SK-N-SH (cell line): ENCODE measurements at regions not wholly inside any gene's neighbourhood (a gene's known extent, or its start where the extent isn't known, plus 50 kb on each side); places are given as distances from the start of the nearest gene placed in this dataset.

Experiments
- CTCF ChIA-PET: fragments of 300-600, 350-600 bp; formaldehyde crosslinking; extraction: SDS; loops from one replicate; lab custom pipeline; 2021; lab: Yijun Ruan, JAX
- POLR2A ChIA-PET: fragments of 350-600 bp; sonication (Branson Sonifier 250); formaldehyde crosslinking; extraction: SDS; loops from one replicate; lab custom pipeline; 2020; ENCODE audit warnings: antibody characterized with exemption, inconsistent platforms; lab: Yijun Ruan, JAX
- DNase-seq: peaks from one replicate; pipeline ENCODE4 v3.0.0; 2012
- H2AFZ ChIP-seq: fragments of 200-600 bp; sonication (generic); 2 replicates; pipeline ENCODE4 v1.8.1; 2016; ENCODE audit warnings: antibody characterized with exemption, mild to moderate bottlenecking, low read depth
- H3F3A ChIP-seq: fragments of 200-600 bp; sonication (generic); replicated peaks from 2 replicates; pipeline ENCODE3; 2016; ENCODE audit warnings: antibody characterized with exemption, mild to moderate bottlenecking; ENCODE audit not compliant: insufficient read depth
- H3K27ac ChIP-seq, 2 experiments: fragments of 200-500 bp in 1 of 2; fragments of 200-600 bp in 1 of 2; sonication (Bioruptor generic) in 1 of 2; sonication (generic), shearing (Covaris generic) in 1 of 2; 2 replicates each; pipeline versions ENCODE4 v1.5.1 to v1.6.1; 2014 to 2016; ENCODE audit warnings: low read depth in 2 of 2, inconsistent platforms in 1 of 2, low read length in 1 of 2, mild to moderate bottlenecking in 1 of 2, mixed read lengths in 1 of 2
- H3K27me3 ChIP-seq: fragments of 200-600 bp; sonication (generic), shearing (Covaris generic); 2 replicates; pipeline ENCODE4 v1.6.1; 2016; ENCODE audit warnings: mixed run types; ENCODE audit not compliant: insufficient read depth
- H3K36me3 ChIP-seq, 2 experiments: fragments of 200-500 bp in 1 of 2; fragments of 200-600 bp in 1 of 2; sonication (Bioruptor generic) in 1 of 2; sonication (generic) in 1 of 2; replicated peaks in 1 of 2; 2 replicates each; pipeline versions ENCODE3 to v1.5.1; 2014 to 2016; ENCODE audit warnings: low read length in 1 of 2, mild to moderate bottlenecking in 1 of 2; ENCODE audit not compliant: insufficient read depth in 2 of 2, control insufficient read depth in 1 of 2
- H3K4me1 ChIP-seq, 2 experiments: fragments of 200-500 bp in 1 of 2; fragments of 200-600 bp in 1 of 2; sonication (Bioruptor generic) in 1 of 2; sonication (generic), shearing (Covaris generic) in 1 of 2; 2 replicates each; pipeline versions ENCODE4 v1.5.1 to v1.6.1; 2014 to 2016; ENCODE audit warnings: low read depth in 1 of 2, low read length in 1 of 2, mixed run types in 1 of 2; ENCODE audit not compliant: insufficient read depth in 2 of 2, control insufficient read depth in 1 of 2
- H3K4me2 ChIP-seq: fragments of 200-600 bp; sonication (generic), shearing (Covaris generic); 2 replicates; pipeline ENCODE4 v1.6.1; 2017; ENCODE audit warnings: mixed run types
- H3K4me3 ChIP-seq, 2 experiments: fragments of 200-500 bp in 1 of 2; fragments of 200-600 bp in 1 of 2; sonication (Bioruptor generic) in 1 of 2; sonication (generic), shearing (Covaris generic) in 1 of 2; 2 replicates each; pipeline versions ENCODE4 v1.5.1 to v1.8.1; 2014 to 2016; ENCODE audit warnings: low read depth in 2 of 2, inconsistent platforms in 1 of 2, low read length in 1 of 2, mild to moderate bottlenecking in 1 of 2, mixed read lengths in 1 of 2, moderate library complexity in 1 of 2
- H3K79me2 ChIP-seq: fragments of 200-600 bp; sonication (generic); 2 replicates; pipeline ENCODE4 v1.8.1; 2017; ENCODE audit warnings: mild to moderate bottlenecking; ENCODE audit not compliant: insufficient read depth
- H3K9ac ChIP-seq: fragments of 200-600 bp; sonication (generic); 2 replicates; pipeline ENCODE4 v1.6.1; 2017; ENCODE audit warnings: mixed run types
- H3K9me2 ChIP-seq: fragments of 200-600 bp; sonication (generic); 2 replicates; pipeline ENCODE4 v1.6.1; 2017; ENCODE audit warnings: mixed run types
- H3K9me3 ChIP-seq: fragments of 200-600 bp; sonication (generic); 2 replicates; pipeline ENCODE4 v1.6.1; 2017; ENCODE audit warnings: mixed run types, mild to moderate bottlenecking, moderate library complexity
- H4K20me1 ChIP-seq: fragments of 200-600 bp; sonication (generic); 2 replicates; pipeline ENCODE4 v1.6.1; 2017; ENCODE audit warnings: mild to moderate bottlenecking, mixed run types; ENCODE audit not compliant: insufficient read depth
- ELF1 ChIP-seq: IDR thresholded peaks from 2 replicates; pipeline ENCODE4 v1.4.0; 2012
- EP300 ChIP-seq, 2 experiments: IDR thresholded peaks; 2 replicates each; pipeline versions ENCODE4 v1.4.0 to v1.6.1; 2012; ENCODE audit warnings: borderline replicate concordance in 1 of 2, low read depth in 1 of 2, low read length in 1 of 2
- EZH2phosphoT487 ChIP-seq: fragments of 200-600 bp; sonication (generic); IDR thresholded peaks from 2 replicates; pipeline ENCODE4 v1.6.1; 2017; ENCODE audit warnings: low read depth, mixed run types, mild to moderate bottlenecking, antibody characterized with exemption, moderate library complexity, borderline replicate concordance
- FOXM1 ChIP-seq: IDR thresholded peaks from 2 replicates; pipeline ENCODE4 v1.4.0; 2012; ENCODE audit warnings: low read depth, mild to moderate bottlenecking
- GABPA ChIP-seq: IDR thresholded peaks from 2 replicates; pipeline ENCODE4 v1.4.0; 2012; ENCODE audit warnings: low read depth, mild to moderate bottlenecking
- GATA2 ChIP-seq: sonication (generic); formaldehyde crosslinking; IDR thresholded peaks from 2 replicates; pipeline ENCODE4 v1.5.0; 2020; ENCODE audit warnings: mild to moderate bottlenecking, missing genetic modification reagents
- IRF3 ChIP-seq: fragments of 150-350 bp; IDR thresholded peaks from 2 replicates; pipeline ENCODE4 v1.6.1; 2016; ENCODE audit warnings: mild to moderate bottlenecking, low read depth, low read length
- JUND ChIP-seq: IDR thresholded peaks from 2 replicates; pipeline ENCODE4 v1.4.0; 2012
- MAX ChIP-seq: IDR thresholded peaks from 2 replicates; pipeline ENCODE4 v1.4.0; 2012; ENCODE audit warnings: low read depth
- MXI1 ChIP-seq: IDR thresholded peaks from 2 replicates; pipeline ENCODE4 v1.6.1; 2012; ENCODE audit warnings: mild to moderate bottlenecking, low read depth, low read length, improper control_type of control experiment
- NRF1 ChIP-seq: IDR thresholded peaks from 2 replicates; pipeline ENCODE4 v1.6.1; 2012; ENCODE audit warnings: low read depth, mild to moderate bottlenecking, low read length
- POLR2AphosphoS5 ChIP-seq: IDR thresholded peaks from 2 replicates; pipeline ENCODE4 v1.6.1; 2012; ENCODE audit warnings: low read depth, low read length
- RAD21 ChIP-seq: IDR thresholded peaks from 2 replicates; pipeline ENCODE4 v1.6.1; 2012; ENCODE audit warnings: mild to moderate bottlenecking, low read length
- RFX5 ChIP-seq: IDR thresholded peaks from 2 replicates; pipeline ENCODE4 v1.6.1; 2012; ENCODE audit warnings: mild to moderate bottlenecking, improper control_type of control experiment, low read length
- RXRA ChIP-seq: IDR thresholded peaks from 2 replicates; pipeline ENCODE4 v1.4.0; 2012; ENCODE audit warnings: low read depth, mild to moderate bottlenecking, borderline replicate concordance
- SIN3A ChIP-seq: IDR thresholded peaks from 2 replicates; pipeline ENCODE4 v1.6.1; 2012; ENCODE audit warnings: low read depth, mild to moderate bottlenecking, low read length, moderate library complexity, borderline replicate concordance
- SMC3 ChIP-seq: IDR thresholded peaks from 2 replicates; pipeline ENCODE4 v1.6.1; 2012; ENCODE audit warnings: low read depth, low read length, improper control_type of control experiment
- TCF12 ChIP-seq: IDR thresholded peaks from 2 replicates; pipeline ENCODE4 v1.4.0; 2012
- TEAD4 ChIP-seq: IDR thresholded peaks from 2 replicates; pipeline ENCODE4 v1.4.0; 2012; ENCODE audit warnings: mild to moderate bottlenecking, borderline replicate concordance; ENCODE audit not compliant: insufficient read depth
- ZBTB33 ChIP-seq: IDR thresholded peaks from 2 replicates; pipeline ENCODE4 v1.4.0; 2012; ENCODE audit warnings: low read depth, borderline replicate concordance
- WGBS: methylation state at CpG from one replicate; pipeline ENCODE4 v1.1.6; 2017; ENCODE audit warnings: low lambda C conversion rate; 5-methylcytosine and 5-hydroxymethylcytosine counted together
- TF ChIP-seq, protein P1 (sequence below): IDR thresholded peaks from 2 replicates; pipeline ENCODE4; 2012
- TF ChIP-seq, protein P2 (sequence below): IDR thresholded peaks from 2 replicates; pipeline ENCODE4 v1.6.1; 2012; ENCODE audit warnings: mild to moderate bottlenecking, low read depth, low read length, moderate library complexity

- ChIA-PET POLR2A (no interaction called here), CTCF (interaction anchor here (1.1 kb wide), 1 partner anchor 29 kb away, joined by 5 read pairs; no protein-coding TSS in a partner anchor)
- Histone ChIP-seq H3K4me2 (no peak overlapping the region), H3K36me3 (no peaks in the 10 kb centered on the region), H4K20me1 (no peaks in the 10 kb centered on the region), H3K9ac (no peak overlapping the region), H3K79me2 (no peaks in the 10 kb centered on the region), H3K9me3 (no peaks in the 10 kb centered on the region), H3F3A (no peaks in the 10 kb centered on the region), H3K27me3 (no peaks in the 10 kb centered on the region), H3K9me2 (no peaks in the 10 kb centered on the region), H2AFZ (no peak overlapping the region), H3K4me1 (no peaks in the 10 kb centered on the region), H3K27ac (no peak overlapping the region), H3K4me3 (no peak overlapping the region)
- 78% methylated on average over 3 of the region's 4 CpGs for WGBS
- no peak for DNase-seq
- no peak for TF ChIP-seq SIN3A
- TF ChIP-seq ELF1: no peak
- no peak for TF ChIP-seq EZH2phosphoT487
- no peak for TF ChIP-seq RXRA
- no peak for TF ChIP-seq RFX5
- TF ChIP-seq EP300 (IDR thresholded peaks at IDR 0.05; ENCODE audit: borderline replicate concordance in 1 of 2, low read depth in 1 of 2, low read length in 1 of 2): no peak
- TF ChIP-seq IRF3: no peak
- TF ChIP-seq GATA2 (CRISPR knock-in tag): no peak
- TF ChIP-seq, protein P1, sequence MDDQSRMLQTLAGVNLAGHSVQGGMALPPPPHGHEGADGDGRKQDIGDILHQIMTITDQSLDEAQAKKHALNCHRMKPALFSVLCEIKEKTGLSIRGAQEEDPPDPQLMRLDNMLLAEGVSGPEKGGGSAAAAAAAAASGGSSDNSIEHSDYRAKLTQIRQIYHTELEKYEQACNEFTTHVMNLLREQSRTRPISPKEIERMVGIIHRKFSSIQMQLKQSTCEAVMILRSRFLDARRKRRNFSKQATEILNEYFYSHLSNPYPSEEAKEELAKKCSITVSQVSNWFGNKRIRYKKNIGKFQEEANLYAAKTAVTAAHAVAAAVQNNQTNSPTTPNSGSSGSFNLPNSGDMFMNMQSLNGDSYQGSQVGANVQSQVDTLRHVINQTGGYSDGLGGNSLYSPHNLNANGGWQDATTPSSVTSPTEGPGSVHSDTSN: no peak
- no peak for TF ChIP-seq JUND
- TF ChIP-seq NRF1: no peak
- no peak for TF ChIP-seq MAX
- no peak for TF ChIP-seq MXI1
- no peak for TF ChIP-seq TEAD4
- TF ChIP-seq POLR2AphosphoS5: no peak
- TF ChIP-seq SMC3: no peak
These were observed 91.6 kb downstream of the TBX19 start for GRCh38 chr1:168372307-168372706.

DNA sequence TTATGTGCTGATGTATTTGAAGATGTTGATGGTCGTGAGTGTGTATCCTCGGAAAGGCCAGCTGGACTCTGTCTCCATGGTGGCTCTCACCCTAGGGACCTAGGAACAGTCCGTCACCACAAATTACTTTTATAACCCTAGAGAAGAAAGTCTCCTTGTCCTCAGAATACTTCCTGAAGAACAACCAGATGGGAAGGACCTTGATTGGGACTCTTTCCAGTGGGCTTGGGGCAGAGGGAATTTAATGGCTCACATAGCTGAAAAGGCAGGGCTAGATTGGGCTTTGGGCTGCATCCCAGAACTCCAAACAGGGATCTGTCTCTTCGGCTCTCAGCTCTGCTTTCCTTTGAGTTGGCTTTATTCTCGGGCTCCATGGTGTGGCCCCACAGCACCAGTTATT is 90.8 kb downstream of the TBX19 start:
- Histone ChIP-seq H3K27me3 (no peaks in the 10 kb centered on the region), H3K9me3 (no peaks in the 10 kb centered on the region), H4K20me1 (no peaks in the 10 kb centered on the region), H3K9ac (no peak overlapping the region), H3K36me3 (no peaks in the 10 kb centered on the region), H3F3A (no peaks in the 10 kb centered on the region), H3K9me2 (no peaks in the 10 kb centered on the region), H3K4me1 (no peaks in the 10 kb centered on the region), H3K27ac (no peak overlapping the region), H3K4me3 (no peak overlapping the region), H2AFZ (no peak overlapping the region), H3K79me2 (no peaks in the 10 kb centered on the region), H3K4me2 (no peak overlapping the region)
- ChIA-PET POLR2A (no interaction called here), CTCF (interaction anchor here (1.3 kb wide), 1 partner anchor 29 kb away, joined by 6 read pairs; no protein-coding TSS in a partner anchor)
- no peak for DNase-seq
- WGBS: 77% methylated on average over 5 of the region's 5 CpGs
- TF ChIP-seq JUND: no peak
- TF ChIP-seq, protein P2, sequence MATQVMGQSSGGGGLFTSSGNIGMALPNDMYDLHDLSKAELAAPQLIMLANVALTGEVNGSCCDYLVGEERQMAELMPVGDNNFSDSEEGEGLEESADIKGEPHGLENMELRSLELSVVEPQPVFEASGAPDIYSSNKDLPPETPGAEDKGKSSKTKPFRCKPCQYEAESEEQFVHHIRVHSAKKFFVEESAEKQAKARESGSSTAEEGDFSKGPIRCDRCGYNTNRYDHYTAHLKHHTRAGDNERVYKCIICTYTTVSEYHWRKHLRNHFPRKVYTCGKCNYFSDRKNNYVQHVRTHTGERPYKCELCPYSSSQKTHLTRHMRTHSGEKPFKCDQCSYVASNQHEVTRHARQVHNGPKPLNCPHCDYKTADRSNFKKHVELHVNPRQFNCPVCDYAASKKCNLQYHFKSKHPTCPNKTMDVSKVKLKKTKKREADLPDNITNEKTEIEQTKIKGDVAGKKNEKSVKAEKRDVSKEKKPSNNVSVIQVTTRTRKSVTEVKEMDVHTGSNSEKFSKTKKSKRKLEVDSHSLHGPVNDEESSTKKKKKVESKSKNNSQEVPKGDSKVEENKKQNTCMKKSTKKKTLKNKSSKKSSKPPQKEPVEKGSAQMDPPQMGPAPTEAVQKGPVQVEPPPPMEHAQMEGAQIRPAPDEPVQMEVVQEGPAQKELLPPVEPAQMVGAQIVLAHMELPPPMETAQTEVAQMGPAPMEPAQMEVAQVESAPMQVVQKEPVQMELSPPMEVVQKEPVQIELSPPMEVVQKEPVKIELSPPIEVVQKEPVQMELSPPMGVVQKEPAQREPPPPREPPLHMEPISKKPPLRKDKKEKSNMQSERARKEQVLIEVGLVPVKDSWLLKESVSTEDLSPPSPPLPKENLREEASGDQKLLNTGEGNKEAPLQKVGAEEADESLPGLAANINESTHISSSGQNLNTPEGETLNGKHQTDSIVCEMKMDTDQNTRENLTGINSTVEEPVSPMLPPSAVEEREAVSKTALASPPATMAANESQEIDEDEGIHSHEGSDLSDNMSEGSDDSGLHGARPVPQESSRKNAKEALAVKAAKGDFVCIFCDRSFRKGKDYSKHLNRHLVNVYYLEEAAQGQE: no peak
- no peak for TF ChIP-seq GABPA
- TF ChIP-seq FOXM1: no peak
- TF ChIP-seq RAD21: no peak
- TF ChIP-seq TCF12: no peak
- no peak for TF ChIP-seq ELF1
- no peak for TF ChIP-seq ZBTB33
- TF ChIP-seq EZH2phosphoT487: no peak
